ENCODE measurements at regions not wholly inside any gene's neighbourhood (a gene's known extent, or its start where the extent isn't known, plus 50 kb on each side); places are given as distances from the start of the nearest gene placed in this dataset.

GRCh38 chr6:91501930-91502329, 915.1 kb upstream of the MAP3K7 start:
- TF ChIP-seq POLR2A (IDR thresholded peaks at IDR 0.05) (no peak), CTCF (IDR thresholded peaks at IDR 0.05) (no peak)

Data from body of pancreas (tissue), 4 donors.